Lower leg skin (tissue), 3 donors: ENCODE measurements at regions not wholly inside any gene's neighbourhood (a gene's known extent, or its start where the extent isn't known, plus 50 kb on each side); places are given as distances from the start of the nearest gene placed in this dataset.

Experiments used
- POLR2A ChIP-seq, 2 donors: fragments of 450-650 bp; IDR thresholded peaks; one replicate each; pipeline ENCODE4 v1.6.1; 2016 to 2017; ENCODE audit warnings: antibody characterized with exemption in 2 of 2, mild to moderate bottlenecking in 1 of 2, moderate library complexity in 1 of 2
- TF ChIP-seq, protein P1 (sequence below), 3 donors: fragments of 450-650 bp; IDR thresholded peaks; one replicate each; pipeline ENCODE4 v1.5.1; 2016; ENCODE audit warnings: antibody characterized with exemption in 3 of 3, mild to moderate bottlenecking in 3 of 3, moderate library complexity in 2 of 3

DNA sequence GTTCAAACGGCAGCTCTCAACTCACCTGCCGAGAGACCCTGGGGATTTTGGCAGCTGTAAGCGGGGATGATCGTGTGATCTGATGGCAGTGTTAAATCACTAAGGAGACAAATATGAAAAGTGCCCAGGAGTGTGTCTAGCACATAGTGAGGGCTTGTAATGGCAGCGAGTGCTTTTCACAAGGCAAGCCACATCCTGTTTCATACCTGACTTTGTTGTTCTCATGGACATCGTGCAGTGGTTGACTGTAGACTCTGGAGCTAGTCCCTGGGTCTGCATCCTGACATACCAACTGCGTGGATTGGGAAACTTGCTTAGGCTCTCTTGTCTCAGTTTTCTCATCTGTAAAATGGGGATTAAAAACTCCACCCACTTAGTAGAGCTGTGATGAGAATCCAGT lies 148.5 kb downstream of the VRK1 start:
- TF ChIP-seq, protein P1, sequence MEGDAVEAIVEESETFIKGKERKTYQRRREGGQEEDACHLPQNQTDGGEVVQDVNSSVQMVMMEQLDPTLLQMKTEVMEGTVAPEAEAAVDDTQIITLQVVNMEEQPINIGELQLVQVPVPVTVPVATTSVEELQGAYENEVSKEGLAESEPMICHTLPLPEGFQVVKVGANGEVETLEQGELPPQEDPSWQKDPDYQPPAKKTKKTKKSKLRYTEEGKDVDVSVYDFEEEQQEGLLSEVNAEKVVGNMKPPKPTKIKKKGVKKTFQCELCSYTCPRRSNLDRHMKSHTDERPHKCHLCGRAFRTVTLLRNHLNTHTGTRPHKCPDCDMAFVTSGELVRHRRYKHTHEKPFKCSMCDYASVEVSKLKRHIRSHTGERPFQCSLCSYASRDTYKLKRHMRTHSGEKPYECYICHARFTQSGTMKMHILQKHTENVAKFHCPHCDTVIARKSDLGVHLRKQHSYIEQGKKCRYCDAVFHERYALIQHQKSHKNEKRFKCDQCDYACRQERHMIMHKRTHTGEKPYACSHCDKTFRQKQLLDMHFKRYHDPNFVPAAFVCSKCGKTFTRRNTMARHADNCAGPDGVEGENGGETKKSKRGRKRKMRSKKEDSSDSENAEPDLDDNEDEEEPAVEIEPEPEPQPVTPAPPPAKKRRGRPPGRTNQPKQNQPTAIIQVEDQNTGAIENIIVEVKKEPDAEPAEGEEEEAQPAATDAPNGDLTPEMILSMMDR (IDR thresholded peaks at IDR 0.05) = no peak
- TF ChIP-seq POLR2A (IDR thresholded peaks at IDR 0.05) = no peak
